Neural cell (in vitro differentiated cells): ENCODE measurements at regions not wholly inside any gene's neighbourhood (a gene's known extent, or its start where the extent isn't known, plus 50 kb on each side); places are given as distances from the start of the nearest gene placed in this dataset.

ENCODE experiments used
- CTCF ChIP-seq: fragments of 450-650 bp; IDR thresholded peaks from 2 replicates; pipeline ENCODE4 v1.5.1; 2014; ENCODE audit warnings: antibody characterized with exemption, mild to moderate bottlenecking, moderate library complexity; ENCODE audit not compliant: poor library complexity, severe bottlenecking
- RAD21 ChIP-seq: fragments of 450-650 bp; conservative IDR thresholded peaks from 2 replicates; pipeline ENCODE4 v1.6.1; 2014; ENCODE audit warnings: antibody characterized with exemption, mild to moderate bottlenecking, moderate library complexity

- TF ChIP-seq CTCF (no peak), RAD21 (no peak)
Measured at GRCh38 chr2:149716687-149717086, 129.1 kb upstream of the MMADHC start.
